Mammary epithelial cell (primary cell): ENCODE measurements at regions not wholly inside any gene's neighbourhood (a gene's known extent, or its start where the extent isn't known, plus 50 kb on each side); places are given as distances from the start of the nearest gene placed in this dataset.

ENCODE experiments used
- EZH2 ChIP-seq: IDR thresholded peaks from 2 replicates; pipeline ENCODE4 v1.6.1; 2012; ENCODE audit warnings: low read length, inconsistent platforms, borderline replicate concordance
- TF ChIP-seq, protein P1 (sequence below), 2 donors: IDR thresholded peaks in 1 of 2; conservative IDR thresholded peaks in 1 of 2; 2 replicates each; pipeline ENCODE4 v1.5.1; 2011 to 2012; ENCODE audit warnings: inconsistent platforms in 2 of 2, low read length in 2 of 2, mild to moderate bottlenecking in 2 of 2, control low read depth in 1 of 2, low read depth in 1 of 2; ENCODE audit not compliant: insufficient read depth in 1 of 2; ENCODE audit errors: extremely low read depth in 1 of 2

DNA sequence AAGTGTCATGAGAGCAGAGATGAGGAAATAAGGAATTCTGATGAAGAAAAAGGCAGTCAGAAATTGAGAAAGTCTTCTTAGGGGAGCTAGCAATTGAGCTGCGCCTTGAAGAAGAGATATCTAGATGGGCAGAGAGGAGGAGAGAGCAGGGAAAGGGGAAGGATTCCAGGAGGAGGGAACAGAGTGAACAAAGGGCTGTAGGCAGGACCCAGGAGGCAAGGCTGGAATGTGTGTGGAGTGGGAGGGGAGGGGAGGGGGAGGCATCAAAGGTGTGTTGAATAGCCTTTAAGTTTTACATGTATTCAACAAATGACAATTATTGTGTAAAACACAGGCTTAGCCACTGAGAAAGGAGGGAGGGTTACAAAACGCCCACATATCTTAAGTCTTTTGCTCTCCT is 164.5 kb downstream of the TDRD15 start:
- TF ChIP-seq, protein P1, sequence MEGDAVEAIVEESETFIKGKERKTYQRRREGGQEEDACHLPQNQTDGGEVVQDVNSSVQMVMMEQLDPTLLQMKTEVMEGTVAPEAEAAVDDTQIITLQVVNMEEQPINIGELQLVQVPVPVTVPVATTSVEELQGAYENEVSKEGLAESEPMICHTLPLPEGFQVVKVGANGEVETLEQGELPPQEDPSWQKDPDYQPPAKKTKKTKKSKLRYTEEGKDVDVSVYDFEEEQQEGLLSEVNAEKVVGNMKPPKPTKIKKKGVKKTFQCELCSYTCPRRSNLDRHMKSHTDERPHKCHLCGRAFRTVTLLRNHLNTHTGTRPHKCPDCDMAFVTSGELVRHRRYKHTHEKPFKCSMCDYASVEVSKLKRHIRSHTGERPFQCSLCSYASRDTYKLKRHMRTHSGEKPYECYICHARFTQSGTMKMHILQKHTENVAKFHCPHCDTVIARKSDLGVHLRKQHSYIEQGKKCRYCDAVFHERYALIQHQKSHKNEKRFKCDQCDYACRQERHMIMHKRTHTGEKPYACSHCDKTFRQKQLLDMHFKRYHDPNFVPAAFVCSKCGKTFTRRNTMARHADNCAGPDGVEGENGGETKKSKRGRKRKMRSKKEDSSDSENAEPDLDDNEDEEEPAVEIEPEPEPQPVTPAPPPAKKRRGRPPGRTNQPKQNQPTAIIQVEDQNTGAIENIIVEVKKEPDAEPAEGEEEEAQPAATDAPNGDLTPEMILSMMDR (conservative IDR thresholded peaks at IDR 0.05 in 1 of 2, IDR thresholded peaks at IDR 0.05 in 1 of 2; ENCODE audit: extremely low read depth in 1 of 2, insufficient read depth in 1 of 2, low read depth in 1 of 2, low read length in 2 of 2) = no peak
- TF ChIP-seq EZH2 = no peak
